NCI-H1092 treated with DMSO at 0.1 percent for 48 hours (cell line): ENCODE measurements at regions not wholly inside any gene's neighbourhood (a gene's known extent, or its start where the extent isn't known, plus 50 kb on each side); places are given as distances from the start of the nearest gene placed in this dataset.
"Not testable (repeated sequence)": the region's sequence is repeated elsewhere in the genome, so short reads cannot be mapped to it uniquely, and the experiment has no call there.

Experiments used
- DNase-seq: peaks from one replicate; lab custom pipeline; 2025; lab: John Stamatoyannopoulos, UW

DNA sequence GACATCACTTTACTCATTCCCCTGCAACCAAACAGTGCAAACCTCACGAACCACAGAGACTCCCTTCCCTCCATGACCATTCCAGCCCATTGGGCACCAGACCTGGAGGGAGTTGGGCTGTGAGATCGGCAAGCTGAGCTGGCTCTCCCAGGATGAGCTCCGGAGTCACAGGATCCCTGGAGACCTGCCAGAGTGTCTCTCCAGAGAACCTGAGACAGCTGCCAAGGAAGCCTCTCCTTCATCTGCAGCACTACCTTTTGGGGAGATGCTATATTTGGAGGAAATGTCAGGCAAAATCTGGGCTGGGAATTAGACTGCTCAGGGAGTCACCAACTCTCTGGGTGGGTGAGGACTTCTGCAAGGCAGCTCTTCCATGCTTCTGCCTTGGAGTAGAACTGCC, 417.4 kb downstream of the TNS1 start:
- DNase-seq: no peak

DNA sequence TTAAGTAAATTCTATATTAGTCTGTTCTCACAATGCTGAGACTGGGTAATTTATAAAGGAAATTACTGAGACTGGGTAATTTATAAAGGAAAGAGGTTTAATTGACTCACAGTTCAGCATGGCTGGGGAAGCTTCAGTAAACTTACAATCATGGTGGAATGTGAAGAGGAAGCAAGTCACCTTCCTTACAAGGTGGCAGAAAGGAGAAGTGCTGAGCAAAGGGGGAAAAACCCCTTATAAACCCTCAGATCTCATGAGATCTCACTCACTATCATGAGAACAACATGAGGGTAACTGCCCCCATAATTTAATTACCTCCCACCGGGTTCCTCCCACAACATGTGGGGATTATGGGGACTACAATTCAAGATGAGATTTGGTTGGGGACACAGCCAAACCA, 422.4 kb downstream of the TNS1 start:
- not testable (repeated sequence) for DNase-seq

DNA sequence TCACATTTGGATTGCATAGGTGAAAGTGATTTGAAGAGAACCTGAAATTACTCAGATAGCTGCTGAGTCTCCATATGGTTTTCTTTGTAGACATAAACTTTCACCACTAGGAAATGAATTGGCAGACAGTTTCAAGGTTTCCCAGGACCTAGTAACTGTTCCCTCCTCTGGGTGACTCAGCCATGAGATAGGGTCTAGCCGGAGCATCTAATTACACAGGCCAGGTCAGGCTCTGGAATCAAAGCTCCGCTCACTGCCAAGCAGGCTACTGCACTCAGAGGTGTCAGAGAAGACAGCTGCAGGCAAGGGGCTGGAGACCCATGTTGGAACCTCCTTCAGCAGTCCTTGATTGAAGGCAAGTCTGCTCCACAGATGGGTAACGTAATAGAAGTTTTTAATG, 429.2 kb downstream of the TNS1 start:
- no peak for DNase-seq

DNA sequence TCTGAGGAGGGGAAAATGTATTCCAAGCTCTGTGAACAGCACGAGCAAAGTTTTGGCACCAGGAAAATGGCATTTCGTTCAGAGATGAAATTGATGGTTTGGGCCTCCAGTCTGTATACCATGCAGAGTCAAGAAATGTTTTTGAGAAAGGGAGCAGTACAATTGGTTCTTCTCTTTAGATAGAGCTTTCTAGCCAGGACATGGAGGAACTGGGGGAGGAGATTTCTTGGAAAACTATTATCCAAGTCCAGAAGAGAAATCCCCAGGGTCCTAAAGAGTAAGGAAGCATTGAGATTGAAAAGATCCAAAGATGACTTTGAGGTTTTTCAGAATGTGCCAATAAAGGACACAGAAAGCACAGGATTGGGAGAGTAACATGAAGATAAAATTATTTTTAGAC, 432.4 kb downstream of the TNS1 start:
- no peak for DNase-seq

DNA sequence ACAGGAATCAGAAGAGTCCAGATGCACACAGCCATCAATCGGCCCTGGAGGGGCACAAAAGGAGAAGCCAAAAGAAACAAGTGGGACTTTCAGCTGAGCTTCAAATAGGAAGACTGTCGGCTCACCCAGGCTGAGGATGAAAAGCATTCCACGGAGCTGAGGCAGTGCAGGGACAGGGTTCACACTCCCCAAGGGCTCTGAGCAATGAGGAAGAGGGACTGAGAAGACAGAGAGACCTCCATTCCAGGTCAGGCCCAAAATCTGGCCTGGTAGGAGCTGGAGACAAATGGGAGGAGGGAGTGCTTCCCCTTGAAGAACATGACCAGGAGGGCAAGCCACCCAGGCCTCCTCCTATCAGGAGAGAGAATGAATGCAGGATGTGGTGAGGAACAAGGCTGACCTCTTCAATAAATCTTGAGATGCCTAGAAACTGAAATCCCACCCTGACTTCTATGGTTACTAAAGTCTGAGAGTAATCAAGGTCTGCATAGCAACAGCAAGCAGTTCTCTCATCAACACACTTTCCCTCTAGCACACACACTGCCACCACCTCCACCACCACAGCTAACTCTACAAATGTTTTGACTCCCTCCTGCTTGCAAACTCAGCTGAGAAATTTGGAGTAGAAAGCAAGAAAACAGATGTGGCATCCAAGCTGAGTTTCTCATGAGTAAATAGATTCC, 434.4 kb downstream of the TNS1 start:
- DNase-seq: no peak

DNA sequence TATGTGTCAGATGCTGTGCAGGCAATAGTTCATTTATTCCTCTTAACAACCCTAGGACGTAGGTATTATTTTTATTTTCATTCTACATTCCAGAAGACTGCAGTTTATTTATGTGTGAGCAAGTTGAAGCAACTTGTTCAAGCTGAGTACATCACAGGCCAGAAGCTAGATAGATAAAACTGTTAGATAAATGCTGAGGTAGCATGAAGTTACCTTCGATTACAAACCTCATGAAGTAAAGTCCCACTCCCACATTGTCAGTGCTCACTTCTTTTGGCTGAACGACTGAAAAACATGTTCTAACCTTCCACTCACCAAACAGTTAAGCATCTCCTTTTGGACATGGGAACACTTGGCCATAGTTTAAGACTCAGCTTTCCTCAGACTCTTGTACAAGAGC, 439.2 kb downstream of the TNS1 start:
- DNase-seq: no peak

DNA sequence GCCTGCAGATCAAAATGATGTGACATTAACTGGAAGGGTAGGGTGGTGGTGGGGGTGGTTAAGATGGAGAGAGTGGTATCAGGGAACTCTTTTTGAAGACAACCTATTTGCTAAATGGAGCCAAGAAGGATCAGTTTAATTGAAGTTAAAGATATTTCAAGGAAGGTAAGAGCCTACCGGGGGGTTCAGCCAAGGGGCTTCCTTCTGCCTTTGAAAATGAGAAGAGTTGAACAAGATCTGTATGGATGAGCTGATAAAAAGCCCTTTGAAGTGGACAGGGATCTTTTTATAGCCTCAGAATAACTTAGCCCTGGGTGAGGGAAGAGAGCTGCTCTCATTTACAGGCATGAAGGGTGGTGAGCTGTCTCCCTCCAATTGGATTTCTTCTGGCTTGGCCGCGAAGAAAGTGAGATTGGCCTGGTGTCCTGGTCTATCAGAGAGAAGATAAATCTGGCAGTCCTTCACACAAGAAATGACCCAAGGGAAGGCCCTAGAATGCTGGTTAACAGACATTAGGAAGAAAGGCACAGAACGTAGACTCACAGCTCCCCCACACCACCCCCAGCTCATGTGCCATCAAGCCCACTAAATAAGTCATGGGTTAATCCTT, 439.8 kb downstream of the TNS1 start:
- DNase-seq: no peak

DNA sequence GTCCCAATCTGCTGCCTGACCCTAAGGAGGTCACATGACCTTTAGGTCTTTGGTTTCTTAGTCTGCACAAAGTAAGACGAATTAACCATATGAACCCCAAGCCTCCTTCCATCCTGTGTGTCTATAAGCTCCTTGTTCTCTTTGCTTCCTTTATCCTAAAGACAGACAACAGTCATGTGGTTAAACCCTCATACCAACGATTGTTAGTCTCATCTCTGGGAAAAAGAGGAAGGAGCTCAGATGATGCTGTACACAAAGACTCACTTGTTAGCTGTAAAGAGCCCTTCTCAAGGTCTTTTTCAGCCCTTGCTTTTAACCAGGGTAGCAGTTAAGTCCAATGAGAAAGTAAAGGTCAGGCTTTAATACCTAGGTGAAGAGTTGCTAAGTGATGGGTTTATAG, 443.7 kb downstream of the TNS1 start:
- no peak for DNase-seq

DNA sequence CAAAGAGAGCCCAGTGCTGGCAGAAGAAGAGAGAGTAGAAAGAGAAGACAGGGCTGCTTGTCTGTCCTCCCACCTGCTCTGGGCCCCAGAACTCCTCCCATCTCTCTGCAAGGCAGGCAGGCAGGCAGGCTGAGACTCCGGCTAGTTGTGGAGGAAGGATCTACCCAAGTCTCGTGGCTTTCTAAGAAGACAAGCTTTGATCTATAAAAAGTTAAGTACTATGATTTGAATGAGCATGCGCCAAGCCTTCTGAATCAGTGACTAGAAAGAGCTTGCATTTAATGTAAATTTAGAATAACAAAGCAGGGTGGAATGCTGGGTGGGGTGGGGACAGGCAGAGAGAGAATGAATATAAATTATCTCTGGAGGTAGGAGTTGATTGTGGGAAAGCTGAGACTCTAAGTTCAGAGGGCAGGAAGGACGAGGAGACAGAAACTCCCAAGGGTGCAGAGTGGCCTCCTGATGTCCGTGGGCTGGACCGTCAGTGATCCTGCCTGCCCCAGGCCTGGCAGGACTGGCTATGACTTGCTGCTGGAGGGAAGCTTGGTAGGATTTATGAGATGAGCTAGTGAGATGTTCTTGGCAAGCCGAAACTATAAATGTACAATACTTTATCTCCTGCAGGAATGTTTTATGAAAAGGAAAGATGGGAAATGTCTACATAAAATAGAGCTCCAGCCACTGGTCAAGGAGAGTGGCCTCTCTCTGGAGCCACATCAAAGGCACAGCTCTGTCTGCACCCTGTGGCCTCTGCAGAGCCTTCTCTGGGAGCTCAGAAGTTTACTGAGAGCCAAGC, 447.5 kb downstream of the TNS1 start:
- no peak for DNase-seq

DNA sequence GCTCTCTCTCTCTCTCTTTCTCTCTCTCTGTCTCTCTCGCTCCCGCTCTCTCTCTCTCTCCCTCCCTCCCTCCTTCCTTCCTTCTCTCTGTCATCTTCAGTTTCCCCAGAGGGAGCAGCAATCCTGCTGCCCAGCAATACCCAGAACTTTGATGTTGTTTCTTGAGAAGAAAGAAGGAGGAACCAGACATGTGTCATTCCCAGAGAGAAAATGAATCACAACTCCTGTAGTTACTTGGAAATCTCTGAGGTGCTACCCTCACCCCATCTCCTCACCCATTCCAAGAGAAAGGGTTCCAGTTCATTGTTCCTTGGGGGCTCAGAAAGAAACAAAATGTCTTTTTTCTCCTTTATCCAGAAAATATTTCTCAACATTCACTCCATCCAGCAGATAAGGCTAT, 449.1 kb downstream of the TNS1 start:
- DNase-seq: no peak

DNA sequence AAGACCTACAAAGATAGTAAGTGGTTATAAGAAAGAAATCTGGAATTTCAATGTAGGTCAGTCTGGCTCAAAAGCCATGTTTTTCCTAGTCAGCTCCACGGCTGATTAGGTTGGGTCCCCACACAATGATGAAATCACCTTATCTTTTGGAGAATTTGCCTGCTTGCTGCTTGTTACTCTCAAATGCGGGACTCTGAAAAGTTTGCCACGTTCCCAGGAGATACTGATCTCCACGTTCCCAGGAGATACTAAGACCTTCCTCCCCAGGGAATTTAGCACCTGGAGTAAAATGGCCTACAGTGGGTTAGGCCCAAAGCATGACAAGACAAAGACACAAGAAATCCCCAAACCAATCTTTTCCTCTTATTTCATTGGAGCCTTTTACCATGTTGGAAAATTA, 449.6 kb downstream of the TNS1 start:
- DNase-seq: no peak

DNA sequence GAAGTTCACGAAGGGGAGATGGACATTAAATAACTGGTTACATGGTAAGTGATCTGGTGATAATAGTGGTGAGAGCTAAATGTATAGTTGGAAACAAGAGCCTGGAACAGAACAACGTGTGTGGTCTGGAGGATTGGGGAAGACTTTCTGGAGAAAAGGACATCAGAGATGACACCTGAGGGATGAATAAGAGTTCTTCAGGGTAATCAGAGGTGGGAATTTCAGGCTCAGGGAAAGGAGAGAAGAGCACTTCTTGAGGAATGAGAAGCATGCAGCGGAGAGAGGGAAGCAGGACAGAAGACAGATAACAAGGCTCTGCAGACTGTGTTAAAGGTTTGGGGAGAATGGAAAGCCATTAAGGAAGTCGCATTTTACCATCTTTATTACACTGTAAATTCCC, 450.7 kb downstream of the TNS1 start:
- no peak for DNase-seq

DNA sequence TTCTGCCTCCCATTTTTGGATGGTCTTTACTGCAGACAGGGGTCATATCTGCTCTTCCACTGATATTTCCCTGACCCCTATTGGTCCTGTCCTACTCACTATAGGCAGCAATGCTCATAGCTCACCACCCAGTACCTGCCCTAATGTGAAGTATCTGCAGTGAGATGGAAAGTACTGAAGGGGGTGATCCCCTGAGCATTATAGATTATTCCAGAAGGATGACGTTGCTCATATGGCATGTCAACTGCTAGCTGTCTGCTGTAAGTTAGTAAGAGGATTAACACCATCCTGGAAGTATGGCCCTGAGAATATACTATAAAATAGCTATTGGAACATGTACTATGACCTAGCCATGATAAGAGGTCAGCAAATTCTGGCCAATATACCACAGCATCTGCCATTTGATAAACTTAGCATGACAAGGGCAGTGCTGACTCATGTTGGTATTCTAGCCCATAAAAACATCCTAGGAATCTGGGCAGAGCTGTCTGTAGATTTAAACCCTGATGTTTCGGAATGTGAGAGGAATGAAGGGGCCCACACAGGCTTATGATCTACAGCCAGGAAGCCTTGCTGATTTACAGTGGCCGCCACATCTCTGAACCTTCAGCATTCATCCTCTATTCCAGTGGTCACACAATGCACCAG, 451.4 kb downstream of the TNS1 start:
- DNase-seq: no peak

DNA sequence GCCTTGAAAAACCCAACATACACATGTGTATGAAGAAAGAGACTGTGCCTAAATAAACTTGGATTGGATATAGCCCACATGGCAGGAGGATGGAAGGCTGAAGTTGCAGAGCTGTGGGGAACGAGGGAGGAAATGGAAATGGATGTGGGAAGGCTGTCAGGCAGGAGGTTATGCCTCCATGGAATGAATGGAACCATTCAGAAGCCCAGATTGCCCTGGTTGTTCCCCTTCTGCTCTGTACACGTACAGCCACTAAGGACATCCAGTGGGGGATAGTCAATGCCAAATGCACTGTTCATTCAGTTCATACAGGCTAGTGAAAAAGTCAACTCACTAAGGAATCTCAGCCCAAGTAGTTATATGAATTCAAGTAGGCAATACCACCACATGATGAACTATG, 463.7 kb downstream of the TNS1 start:
- DNase-seq: no peak

DNA sequence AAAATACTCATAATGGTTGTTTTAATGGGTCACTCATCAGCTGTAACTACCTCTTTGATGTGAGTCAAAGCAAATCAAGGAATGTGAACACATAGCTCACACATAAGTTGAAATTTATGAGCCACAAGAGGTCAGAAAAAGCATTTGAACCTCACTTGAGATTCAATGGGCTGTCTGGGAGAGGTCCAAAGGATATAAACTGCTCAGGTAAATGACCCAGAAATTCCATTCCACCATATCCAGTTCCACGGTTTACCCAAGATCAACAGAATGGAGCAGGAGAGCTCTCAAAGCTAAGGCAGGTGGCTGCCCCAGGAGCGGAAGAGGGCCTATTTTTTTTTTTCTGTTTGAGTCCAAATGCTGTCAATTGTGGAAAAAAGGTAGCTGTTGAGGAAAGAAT, 464.1 kb downstream of the TNS1 start:
- DNase-seq: no peak

DNA sequence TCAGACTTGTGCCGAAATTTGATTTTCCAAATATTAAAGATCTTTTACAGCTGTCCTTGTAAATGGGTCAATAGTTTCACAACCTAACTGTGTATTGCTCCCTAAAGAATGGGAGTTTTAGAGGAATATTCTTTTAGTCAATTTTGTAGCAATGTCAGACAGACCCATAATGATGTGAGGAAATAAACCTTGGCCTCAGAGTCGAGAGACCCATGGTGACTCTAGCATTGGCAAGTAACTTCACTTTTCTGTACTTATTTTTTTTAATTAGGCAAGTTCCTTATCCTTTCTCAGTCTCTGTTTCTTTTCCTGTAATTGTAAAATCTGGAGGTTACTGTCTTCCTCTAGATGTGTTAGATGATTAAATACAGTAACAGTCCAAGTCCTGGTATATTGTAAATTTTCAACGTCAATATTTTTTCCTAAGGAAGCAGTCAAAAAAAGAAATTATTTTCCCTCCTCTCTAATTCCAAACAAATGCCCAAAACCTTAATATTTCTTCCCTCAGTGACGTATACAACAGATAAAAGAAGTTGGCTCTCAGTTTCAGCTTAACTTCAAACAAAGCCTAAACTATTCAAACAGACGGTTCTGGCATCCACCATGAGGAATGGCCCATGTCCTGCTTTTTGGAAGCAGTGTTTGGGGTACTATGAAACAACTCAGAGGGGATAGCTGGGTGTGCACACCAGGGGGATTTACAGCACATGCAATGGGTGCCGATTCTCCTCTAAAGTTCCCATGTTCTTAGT, 466.7 kb downstream of the TNS1 start:
- no peak for DNase-seq

DNA sequence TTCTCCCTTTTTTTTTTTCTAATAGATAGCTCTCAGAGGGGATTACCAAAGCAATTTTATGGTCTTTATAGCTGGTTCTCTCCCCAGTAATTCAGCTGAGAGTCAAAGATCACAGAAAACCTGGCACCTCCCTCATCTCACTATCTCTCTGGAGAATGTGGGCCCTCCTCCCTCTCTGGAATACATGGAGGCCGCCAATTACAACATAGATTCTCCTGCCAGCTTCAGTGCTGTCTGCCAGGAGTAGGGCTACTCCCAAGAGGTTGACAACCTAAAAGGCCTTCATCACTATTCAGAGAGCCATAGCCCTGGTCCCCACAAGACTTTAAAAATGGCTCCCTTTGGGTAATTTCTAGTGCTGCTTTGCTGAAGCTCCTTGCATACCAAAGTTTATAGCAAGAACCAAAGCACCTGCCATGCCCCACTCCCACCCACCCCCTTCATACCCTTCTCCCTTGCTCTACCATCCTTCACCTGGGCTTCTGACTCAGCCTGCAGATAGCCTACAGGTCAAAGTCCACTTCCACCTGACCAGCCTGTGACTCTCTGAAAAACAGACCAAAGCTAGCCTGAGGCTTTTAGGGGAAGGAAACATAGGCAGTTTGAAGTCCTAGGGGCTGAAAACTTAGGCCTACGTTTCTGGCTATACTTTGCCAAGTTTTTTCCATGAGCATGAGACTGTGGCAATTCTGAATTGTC, 472.3 kb downstream of the TNS1 start:
- no peak for DNase-seq

DNA sequence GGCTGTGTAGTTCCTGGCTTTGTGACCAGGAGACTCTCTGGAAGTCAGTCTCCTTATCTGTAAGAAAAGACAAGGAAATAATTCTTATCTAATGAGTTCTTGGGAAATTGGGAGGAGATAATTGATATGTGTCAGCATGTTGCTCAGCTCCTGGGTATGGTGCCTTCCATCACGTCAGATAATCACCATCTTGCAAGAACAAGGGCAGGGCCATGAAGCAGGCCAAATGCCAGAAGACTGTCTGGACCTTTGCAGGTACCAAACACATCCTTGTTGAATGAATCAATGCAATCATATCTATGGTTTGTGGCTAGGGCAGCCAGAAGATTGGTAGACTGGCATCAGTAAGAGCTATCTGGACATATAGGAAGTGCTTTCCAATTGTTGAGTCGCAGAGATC, 473.5 kb downstream of the TNS1 start:
- no peak for DNase-seq

DNA sequence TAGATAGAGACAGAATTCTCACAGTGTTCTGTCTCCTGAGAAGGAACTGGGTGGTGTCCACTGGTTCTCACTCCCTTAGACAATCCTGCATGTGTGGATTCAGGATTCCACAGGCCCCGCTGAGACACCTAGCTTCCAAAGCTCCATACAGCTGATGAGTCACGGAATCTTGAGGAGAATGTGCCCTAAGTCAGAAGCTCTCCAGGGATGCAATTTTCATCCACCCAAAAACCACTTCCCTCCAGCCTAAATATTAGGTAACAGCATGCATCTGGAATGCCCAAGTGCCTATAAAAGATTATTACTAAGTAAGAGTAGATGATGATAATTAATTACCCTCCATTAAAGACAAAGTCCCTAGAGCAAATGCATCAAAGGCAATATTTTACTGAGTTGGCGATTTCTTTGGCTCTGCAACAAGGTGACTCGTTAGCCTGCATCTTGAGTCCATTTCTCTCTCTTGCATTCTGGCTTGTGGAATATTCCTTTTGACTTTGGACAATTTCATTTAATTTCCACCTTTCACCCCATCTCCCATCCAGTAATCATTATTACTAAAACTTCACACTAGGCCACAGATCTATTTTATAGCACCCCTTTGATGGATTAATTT, 475.1 kb downstream of the TNS1 start:
- no peak for DNase-seq

DNA sequence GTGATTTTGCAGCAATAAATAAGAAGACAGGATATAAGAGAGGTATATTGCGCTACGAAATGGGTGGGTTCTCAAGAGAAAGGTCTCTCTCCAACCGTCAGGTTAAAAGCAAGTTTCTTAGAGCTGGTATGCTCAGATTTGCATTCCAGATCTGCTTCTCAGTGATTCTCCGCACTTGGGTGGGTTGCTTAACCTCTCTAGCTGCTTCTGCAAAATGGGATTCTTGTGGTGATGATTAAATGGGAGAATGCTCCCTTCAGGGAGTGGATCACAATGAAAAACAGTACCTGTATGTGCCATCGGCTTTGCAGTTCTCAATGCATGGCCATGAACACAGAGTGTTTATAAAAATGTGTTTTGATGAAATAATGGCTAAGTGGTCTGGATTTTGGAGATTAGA, 477.7 kb downstream of the TNS1 start:
- DNase-seq: no peak

DNA sequence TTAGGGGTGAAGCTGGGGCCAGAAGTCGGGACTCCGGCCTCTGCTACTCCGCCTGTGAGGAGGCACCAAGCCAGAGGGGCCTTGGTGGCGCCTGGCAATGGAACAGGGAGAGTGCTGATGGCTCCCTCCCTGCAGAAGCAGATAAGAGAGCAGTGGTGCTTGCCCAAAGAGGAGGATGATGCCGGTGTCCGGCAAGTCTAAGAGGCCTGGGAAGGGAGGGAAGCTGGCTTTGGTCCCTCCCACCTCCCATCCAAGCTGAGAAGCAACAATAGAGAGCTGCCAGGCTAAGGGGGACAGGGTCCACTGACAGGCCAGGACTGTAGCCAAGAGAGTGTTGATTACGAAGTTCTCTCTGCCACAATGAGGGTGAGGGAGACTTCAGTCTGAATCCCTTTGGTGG, 479.5 kb downstream of the TNS1 start:
- DNase-seq: no peak
